Transverse colon (tissue), 4 donors: ENCODE measurements at regions not wholly inside any gene's neighbourhood (a gene's known extent, or its start where the extent isn't known, plus 50 kb on each side); places are given as distances from the start of the nearest gene placed in this dataset.
"Not testable (repeated sequence)": the region's sequence is repeated elsewhere in the genome, so short reads cannot be mapped to it uniquely, and the experiment has no call there.

Experiments
- DNase-seq: peaks from one replicate; pipeline ENCODE4 v3.0.0-alpha.2; 2019
- H3K27ac ChIP-seq, 4 donors: fragments of 200-600 bp; sonication (generic); 2 replicates each; pipeline ENCODE4 v1.5.1; 2016 to 2018; ENCODE audit warnings: inconsistent platforms in 4 of 4
- H3K27me3 ChIP-seq: fragments of 200-600 bp; sonication (generic); 2 replicates; pipeline ENCODE4 v1.5.1; 2017; ENCODE audit warnings: inconsistent platforms
- H3K36me3 ChIP-seq, 4 donors: fragments of 200-600 bp; sonication (generic); 2 replicates each; pipeline ENCODE4 v1.5.1; 2017 to 2019; ENCODE audit warnings: inconsistent platforms in 4 of 4
- H3K4me1 ChIP-seq, 4 donors: fragments of 200-600 bp; sonication (generic); 2 replicates each; pipeline ENCODE4 v1.5.1; 2017 to 2020; ENCODE audit warnings: inconsistent platforms in 4 of 4
- H3K4me3 ChIP-seq, 4 donors: fragments of 200-600 bp; sonication (generic); 1 replicate in 1 of 4; 2 replicates in 3 of 4; pipeline versions ENCODE4 v1.5.1 to v1.6.1; 2017 to 2019; ENCODE audit warnings: inconsistent platforms in 4 of 4
- H3K9me3 ChIP-seq, 2 donors: fragments of 200-600 bp; sonication (generic); 2 replicates each; pipeline ENCODE4 v1.5.1; 2017 to 2019; ENCODE audit warnings: inconsistent platforms in 2 of 2
- CTCF ChIP-seq, 5 experiments: fragments of 200-600 bp in 3 of 5; fragments of 450-650 bp in 2 of 5; sonication (generic) in 3 of 5; IDR thresholded peaks; 1 replicate in 2 of 5; 2 replicates in 3 of 5; pipeline ENCODE4 v1.5.1; 2016 to 2017; ENCODE audit warnings: antibody characterized with exemption in 5 of 5, inconsistent platforms in 3 of 5, mild to moderate bottlenecking in 2 of 5, moderate library complexity in 1 of 5
- EP300 ChIP-seq: sonication (generic); formaldehyde crosslinking; IDR thresholded peaks from one replicate; pipeline ENCODE4 v1.6.1; 2017; ENCODE audit warnings: antibody characterized with exemption, low read depth
- POLR2A ChIP-seq: fragments of 450-650 bp; IDR thresholded peaks from one replicate; pipeline ENCODE4 v1.6.1; 2016; ENCODE audit warnings: antibody characterized with exemption, mild to moderate bottlenecking, moderate library complexity
- POLR2AphosphoS5 ChIP-seq, 3 donors: sonication (generic); formaldehyde crosslinking; IDR thresholded peaks; one replicate each; pipeline ENCODE4 v1.6.1; 2016; ENCODE audit warnings: antibody characterized with exemption in 3 of 3
- WGBS, 2 donors: methylation state at CpG; one replicate each; pipeline ENCODE4 v1.1.5; 2018; ENCODE audit warnings: low coverage in 1 of 2; 5-methylcytosine and 5-hydroxymethylcytosine counted together
- in situ Hi-C, 4 donors: fragments of 200-750 bp; cut with MboI; loops; one replicate each; pipeline versions ENCODE4 v1.15.0 to v1.15.1; 2017; ENCODE audit warnings: low sequenced_read_pairs in 3 of 4, low pct_ligation_motif_present in 1 of 4, low pct_unique_long_range_greater_than_20kb in 1 of 4
- intact Hi-C: fragments of 100-400 bp; cut with DNase I; formaldehyde crosslinking; loops from one replicate; pipeline ENCODE4 v1.15.1; 2023; ENCODE audit warnings: low total_unique reads

GRCh38 chr13:56735537-56735942 is 405.2 kb upstream of the PRR20A start:
- Histone ChIP-seq H3K27ac (no peak overlapping the region), H3K27me3 (no peaks in the 10 kb centered on the region), H3K36me3 (no peaks in the 10 kb centered on the region), H3K4me1 (no peaks in the 10 kb centered on the region), H3K4me3 (no peak overlapping the region), H3K9me3 (no peaks in the 10 kb centered on the region)
- in situ Hi-C loops (no loop called here), intact Hi-C loops (no loop called here)
- 95% methylated on average over 29 of the region's 35 CpGs; no CpG with 5 or more reads in 1 of the 2 donors for WGBS, 2 donors
- TF ChIP-seq EP300 = no peak
- no peak for TF ChIP-seq POLR2AphosphoS5 (IDR thresholded peaks at IDR 0.05)
- no peak for TF ChIP-seq CTCF (IDR thresholded peaks at IDR 0.05)
- TF ChIP-seq POLR2A = no peak
- DNase-seq = no peak

- H3K4me3 ChIP-seq = no peak overlapping the region
- in situ Hi-C loops (no loop called here), intact Hi-C loops (no loop called here)
- TF ChIP-seq CTCF (IDR thresholded peaks at IDR 0.05) = no peak
- no peak for TF ChIP-seq POLR2A
- no peak for TF ChIP-seq EP300
- TF ChIP-seq POLR2AphosphoS5 (IDR thresholded peaks at IDR 0.05) = no peak
- no peak for DNase-seq
- no peaks in the 10 kb centered on the region for H3K9me3 ChIP-seq
- WGBS, 2 donors = 74 to 75% methylated on average over 1 of the region's 1 CpG
- H3K27me3 ChIP-seq = no peaks in the 10 kb centered on the region
- no peaks in the 10 kb centered on the region for H3K36me3 ChIP-seq
- no peak overlapping the region for H3K27ac ChIP-seq
- H3K4me1 ChIP-seq = no peaks in the 10 kb centered on the region
Observed at GRCh38 chr13:56736966-56737365, 403.8 kb upstream of the PRR20A start.

- intact Hi-C loops = no loop called here
- DNase-seq = no peak
- in situ Hi-C loops = no loop called here
- TF ChIP-seq EP300 (no peak), POLR2A (no peak), CTCF (IDR thresholded peaks at IDR 0.05) (no peak), POLR2AphosphoS5 (IDR thresholded peaks at IDR 0.05) (no peak)
- H3K27me3 ChIP-seq = no peaks in the 10 kb centered on the region
- no peaks in the 10 kb centered on the region for H3K9me3 ChIP-seq
- no peak overlapping the region for H3K27ac ChIP-seq
- H3K36me3 ChIP-seq = no peaks in the 10 kb centered on the region
- no peaks in the 10 kb centered on the region for H3K4me1 ChIP-seq
- 69 to 80% methylated on average over 1 of the region's 1 CpG for WGBS, 2 donors
- H3K4me3 ChIP-seq = no peak overlapping the region
Observed at GRCh38 chr13:56752636-56753035, 388.1 kb upstream of the PRR20A start.

- 37 to 39% methylated on average over 3 of the region's 3 CpGs for WGBS, 2 donors
Observed at GRCh38 chr13:56755181-56755935, 385.4 kb upstream of the PRR20A start.

GRCh38 chr13:56763333-56763732 is 377.4 kb upstream of the PRR20A start:
- 27% methylated on average over 1 of the region's 1 CpG; no CpG with 5 or more reads in 1 of the 2 donors for WGBS, 2 donors
- H3K27ac ChIP-seq, in situ Hi-C loops, intact Hi-C loops, DNase-seq, H3K4me1 ChIP-seq, H3K36me3 ChIP-seq, H3K27me3 ChIP-seq, H3K4me3 ChIP-seq, H3K9me3 ChIP-seq: not testable (repeated sequence)

More at GRCh38 chr13:56755181-56755935, 385.4 kb upstream of the PRR20A start:
- intact Hi-C loops (no loop called here), in situ Hi-C loops (no loop called here)
- Histone ChIP-seq H3K27ac (no peak overlapping the region), H3K9me3 (no peaks in the 10 kb centered on the region), H3K4me3 (no peak overlapping the region), H3K36me3 (no peaks in the 10 kb centered on the region), H3K4me1 (no peaks in the 10 kb centered on the region), H3K27me3 (no peaks in the 10 kb centered on the region)
- no peak for TF ChIP-seq POLR2A
- no peak for TF ChIP-seq CTCF (IDR thresholded peaks at IDR 0.05)
- no peak for DNase-seq
